HepG2 (cell line): ENCODE measurements at regions not wholly inside any gene's neighbourhood (a gene's known extent, or its start where the extent isn't known, plus 50 kb on each side); places are given as distances from the start of the nearest gene placed in this dataset.

Experiments used
- ATF4 ChIP-seq, 2 experiments: fragments of 450-650 bp in 1 of 2; sonication (generic) in 1 of 2; formaldehyde crosslinking; IDR thresholded peaks; 2 replicates each; pipeline versions ENCODE4 v1.5.0 to v1.8.0; 2020 to 2022; ENCODE audit warnings: mild to moderate bottlenecking in 1 of 2, missing genetic modification reagents in 1 of 2
- CREB1 ChIP-seq, 2 experiments: fragments of 450-650 bp in 1 of 2; IDR thresholded peaks; 2 replicates each; pipeline ENCODE4 v1.6.1; 2016 to 2017; ENCODE audit warnings: control low read depth in 1 of 2, mild to moderate bottlenecking in 1 of 2, missing compliant biosample characterization in 1 of 2, missing genetic modification characterization in 1 of 2
- CREM ChIP-seq, 2 experiments: sonication (generic) in 1 of 2; formaldehyde crosslinking in 1 of 2; IDR thresholded peaks; 2 replicates each; pipeline versions ENCODE4 v1.4.0 to v1.6.1; 2016 to 2020; ENCODE audit warnings: antibody characterized with exemption in 1 of 2, mild to moderate bottlenecking in 1 of 2, missing genetic modification reagents in 1 of 2
- GPBP1L1 ChIP-seq: sonication (generic); formaldehyde crosslinking; IDR thresholded peaks from 2 replicates; pipeline ENCODE4 v1.5.0; 2020; ENCODE audit warnings: mild to moderate bottlenecking, missing genetic modification reagents
- HCFC1 ChIP-seq: fragments of 150-350 bp; IDR thresholded peaks from 2 replicates; pipeline ENCODE4 v1.6.1; 2014; ENCODE audit warnings: low read depth, low read length
- HNF4A ChIP-seq: sonication (generic); formaldehyde crosslinking; IDR thresholded peaks from 2 replicates; pipeline ENCODE4 v1.4.0; 2020; ENCODE audit warnings: missing genetic modification reagents
- HNRNPUL1 ChIP-seq: fragments of 200-400 bp; formaldehyde crosslinking; IDR thresholded peaks from 2 replicates; pipeline ENCODE4 v1.6.1; 2017; ENCODE audit warnings: low read depth, mild to moderate bottlenecking, low read length, moderate library complexity
- HOXA5 ChIP-seq: sonication (generic); formaldehyde crosslinking; IDR thresholded peaks from 2 replicates; pipeline ENCODE4 v1.4.0; 2020; ENCODE audit warnings: missing genetic modification reagents
- HOXD1 ChIP-seq: sonication (generic); formaldehyde crosslinking; IDR thresholded peaks from 2 replicates; pipeline ENCODE4 v1.5.0; 2020; ENCODE audit warnings: missing genetic modification reagents
- JUN ChIP-seq: sonication (generic); formaldehyde crosslinking; IDR thresholded peaks from 2 replicates; pipeline ENCODE4 v1.4.0; 2020; ENCODE audit warnings: mild to moderate bottlenecking, missing genetic modification reagents
- MIXL1 ChIP-seq: IDR thresholded peaks from 2 replicates; pipeline ENCODE4 v1.6.1; 2016
- MLLT10 ChIP-seq: sonication (generic); formaldehyde crosslinking; IDR thresholded peaks from 2 replicates; pipeline ENCODE4 v1.4.0; 2020; ENCODE audit warnings: missing genetic modification reagents
- PAF1 ChIP-seq: IDR thresholded peaks from 2 replicates; pipeline ENCODE4 v1.6.1; 2016; ENCODE audit warnings: missing genetic modification reagents, missing compliant biosample characterization
- SKI ChIP-seq: fragments of 450-650 bp; IDR thresholded peaks from one replicate; pipeline ENCODE4 v1.6.1; 2018; ENCODE audit warnings: mild to moderate bottlenecking; ENCODE audit not compliant: partially characterized antibody
- SMARCC2 ChIP-seq: fragments of 450-650 bp; IDR thresholded peaks from 2 replicates; pipeline ENCODE4 v1.6.1; 2017; ENCODE audit warnings: antibody characterized with exemption, mild to moderate bottlenecking
- SRSF1 ChIP-seq: fragments of 200-400 bp; formaldehyde crosslinking; optimal IDR thresholded peaks from 2 replicates; pipeline ENCODE3; 2017; ENCODE audit warnings: mild to moderate bottlenecking, low read depth, low read length, moderate library complexity
- U2AF2 ChIP-seq: fragments of 200-400 bp; formaldehyde crosslinking; IDR thresholded peaks from 2 replicates; pipeline ENCODE4 v1.6.1; 2017; ENCODE audit warnings: low read depth, mild to moderate bottlenecking, low read length
- ZBED4 ChIP-seq: sonication (generic); formaldehyde crosslinking; IDR thresholded peaks from 2 replicates; pipeline ENCODE4 v1.4.0; 2020; ENCODE audit warnings: missing genetic modification reagents, borderline replicate concordance
- ZFP62 ChIP-seq: sonication (generic); formaldehyde crosslinking; IDR thresholded peaks from 2 replicates; pipeline ENCODE4 v1.4.0; 2020; ENCODE audit warnings: missing genetic modification reagents
- ZNF138 ChIP-seq: sonication (generic); formaldehyde crosslinking; IDR thresholded peaks from 2 replicates; pipeline ENCODE4 v1.5.0; 2020; ENCODE audit warnings: mild to moderate bottlenecking, low read depth, missing genetic modification reagents
- ZNF432 ChIP-seq: sonication (generic); formaldehyde crosslinking; IDR thresholded peaks from 2 replicates; pipeline ENCODE4 v1.5.0; 2020; ENCODE audit warnings: missing genetic modification reagents, mild to moderate bottlenecking, borderline replicate concordance
- ZNF451 ChIP-seq: sonication (generic); formaldehyde crosslinking; IDR thresholded peaks from 2 replicates; pipeline ENCODE4 v1.5.0; 2020; ENCODE audit warnings: mild to moderate bottlenecking, missing genetic modification reagents
- ZNF530 ChIP-seq: sonication (generic); formaldehyde crosslinking; IDR thresholded peaks from 2 replicates; pipeline ENCODE4 v1.5.0; 2020; ENCODE audit warnings: low read depth, mild to moderate bottlenecking, missing genetic modification reagents
- ZNF720 ChIP-seq: sonication (generic); formaldehyde crosslinking; IDR thresholded peaks from 2 replicates; pipeline ENCODE4 v1.4.0; 2020; ENCODE audit warnings: missing genetic modification reagents
- ZNF772 ChIP-seq: sonication (generic); formaldehyde crosslinking; IDR thresholded peaks from 2 replicates; pipeline ENCODE4 v1.5.0; 2020; ENCODE audit warnings: mild to moderate bottlenecking, missing genetic modification reagents
- ZNF83 ChIP-seq: sonication (generic); formaldehyde crosslinking; IDR thresholded peaks from 2 replicates; pipeline ENCODE4 v1.4.0; 2020; ENCODE audit warnings: missing genetic modification reagents, mild to moderate bottlenecking, borderline replicate concordance

- TF ChIP-seq ZBED4 (CRISPR knock-in tag) (no peak), GPBP1L1 (CRISPR knock-in tag) (no peak), MLLT10 (CRISPR knock-in tag) (no peak), HNRNPUL1 (no peak), HCFC1 (no peak), ZNF772 (CRISPR knock-in tag) (no peak), HOXD1 (CRISPR knock-in tag) (no peak), HOXA5 (no peak), SMARCC2 (no peak), HNF4A (peak; percentile 83), ZNF432 (CRISPR knock-in tag) (no peak), ZNF138 (no peak), ZNF83 (CRISPR knock-in tag) (no peak), CREB1 (IDR thresholded peaks at IDR 0.05) (no peak), CREB1 (CRISPR knock-in tag; IDR thresholded peaks at IDR 0.05) (no peak), SRSF1 (no peak), CREM (IDR thresholded peaks at IDR 0.05) (no peak), CREM (CRISPR knock-in tag; IDR thresholded peaks at IDR 0.05) (no peak), MIXL1 (no peak), ZFP62 (CRISPR knock-in tag) (no peak), JUN (CRISPR knock-in tag) (no peak), PAF1 (CRISPR knock-in tag) (no peak), ZNF720 (CRISPR knock-in tag) (no peak), ATF4 (CRISPR knock-in tag; IDR thresholded peaks at IDR 0.05) (no peak), SKI (no peak), U2AF2 (no peak), ZNF451 (CRISPR knock-in tag) (no peak), ZNF530 (CRISPR knock-in tag) (no peak)
Observed at GRCh38 chr1:48115835-48116234, 106.7 kb upstream of the SLC5A9 start (continued).
